ENCODE measurements at regions not wholly inside any gene's neighbourhood (a gene's known extent, or its start where the extent isn't known, plus 50 kb on each side); places are given as distances from the start of the nearest gene placed in this dataset.

GRCh38 chr7:21146642-21147423, 281.1 kb upstream of the SP4 start:
- no peak for DNase-seq (ENCODE audit: low read depth)

GRCh38 chr7:21149809-21150208, 278.1 kb upstream of the SP4 start:
- no peak for DNase-seq (ENCODE audit: low read depth)

- DNase-seq (ENCODE audit: low read depth): no peak
Observed at GRCh38 chr7:21154614-21155013, 273.3 kb upstream of the SP4 start.

GRCh38 chr7:21159506-21159905, 268.4 kb upstream of the SP4 start:
- no peak for DNase-seq (ENCODE audit: low read depth)

- DNase-seq (ENCODE audit: low read depth): no peak
Observed at GRCh38 chr7:21160401-21160800, 267.5 kb upstream of the SP4 start.

- DNase-seq (ENCODE audit: low read depth): no peak
Observed at GRCh38 chr7:21167942-21168341, 259.9 kb upstream of the SP4 start.

- DNase-seq (ENCODE audit: low read depth): no peak
Observed at GRCh38 chr7:21169667-21170580, 258.0 kb upstream of the SP4 start.

- DNase-seq (ENCODE audit: low read depth): no peak
Observed at GRCh38 chr7:21172800-21173199, 255.1 kb upstream of the SP4 start.

GRCh38 chr7:21173436-21173835, 254.4 kb upstream of the SP4 start:
- no peak for DNase-seq (ENCODE audit: low read depth)

GRCh38 chr7:21175714-21176113, 252.2 kb upstream of the SP4 start:
- DNase-seq (ENCODE audit: low read depth): no peak

- DNase-seq (ENCODE audit: low read depth): no peak
Observed at GRCh38 chr7:21184942-21185652, 242.8 kb upstream of the SP4 start.

GRCh38 chr7:21185653-21186265, 242.1 kb upstream of the SP4 start:
- no peak for DNase-seq (ENCODE audit: low read depth)

- no peak for DNase-seq (ENCODE audit: low read depth)
Observed at GRCh38 chr7:21191321-21192073, 236.4 kb upstream of the SP4 start.

- DNase-seq (ENCODE audit: low read depth): no peak
Observed at GRCh38 chr7:21192657-21193056, 235.2 kb upstream of the SP4 start.

- no peak for DNase-seq (ENCODE audit: low read depth)
Observed at GRCh38 chr7:21193895-21194294, 234.0 kb upstream of the SP4 start.

GRCh38 chr7:21194936-21195335, 232.9 kb upstream of the SP4 start:
- DNase-seq (ENCODE audit: low read depth): no peak

- DNase-seq (ENCODE audit: low read depth): no peak
Observed at GRCh38 chr7:21198921-21199320, 229.0 kb upstream of the SP4 start.

- DNase-seq (ENCODE audit: low read depth): no peak
Observed at GRCh38 chr7:21200503-21200902, 227.4 kb upstream of the SP4 start.

- no peak for DNase-seq (ENCODE audit: low read depth)
Observed at GRCh38 chr7:21214657-21215056, 213.2 kb upstream of the SP4 start.

- no peak for DNase-seq (ENCODE audit: low read depth)
Observed at GRCh38 chr7:21215307-21215706, 212.6 kb upstream of the SP4 start.

- DNase-seq (ENCODE audit: low read depth): no peak
Observed at GRCh38 chr7:21217365-21217764, 210.5 kb upstream of the SP4 start.
